Stimulated activated CD4-positive, alpha-beta T cell treated with anti-CD3 and anti-CD28 coated beads, Interleukin-4, amount 100 ng/mL, for 48 hours (primary cell): ENCODE measurements at regions not wholly inside any gene's neighbourhood (a gene's known extent, or its start where the extent isn't known, plus 50 kb on each side); places are given as distances from the start of the nearest gene placed in this dataset.
"Not testable (repeated sequence)": the region's sequence is repeated elsewhere in the genome, so short reads cannot be mapped to it uniquely, and the experiment has no call there.

Source experiments
- DNase-seq, 2 donors: peaks; one replicate each; pipeline ENCODE4 v3.0.0-alpha.2; 2020; ENCODE audit warnings: low read depth in 2 of 2

DNA sequence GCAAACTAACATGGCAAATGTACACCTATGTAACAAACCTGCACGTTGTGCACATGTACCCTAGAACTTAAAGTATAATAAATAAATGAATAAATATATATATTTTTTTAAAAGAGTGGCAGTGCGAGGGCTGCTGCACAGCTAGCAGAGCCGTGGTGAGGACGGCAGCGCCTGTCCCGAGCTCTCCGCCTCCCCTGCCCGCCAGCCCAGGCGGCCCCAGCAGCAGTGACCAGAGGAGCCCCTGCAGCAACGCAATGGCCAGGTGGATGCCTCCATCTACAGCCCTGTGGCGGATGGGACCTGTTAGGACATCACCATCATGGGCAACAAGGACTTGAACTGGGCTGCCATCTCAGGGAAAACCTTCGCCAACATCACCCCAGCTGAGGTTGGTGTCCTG, 351.9 kb downstream of the FAM72C start:
- no peak for DNase-seq

DNA sequence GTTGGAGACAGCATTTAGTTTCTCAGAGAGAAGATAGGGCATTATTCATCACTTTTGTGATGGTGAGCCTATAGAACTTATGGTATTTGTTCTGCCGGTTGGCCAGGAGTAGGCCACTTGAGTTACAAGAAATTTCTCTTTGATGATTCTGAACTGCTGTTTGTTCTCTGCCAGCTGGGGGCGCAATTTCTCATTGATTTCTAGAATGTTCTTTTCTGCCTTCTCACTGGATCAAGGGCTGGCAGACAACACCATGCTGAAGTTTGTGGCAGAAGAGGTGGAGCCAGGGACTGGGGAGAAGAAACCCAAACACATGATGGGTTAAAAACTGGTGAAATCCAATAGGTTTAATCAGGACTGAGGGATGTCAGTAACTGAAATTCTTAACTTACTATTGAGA, 360.6 kb downstream of the FAM72C start:
- no peak for DNase-seq

DNA sequence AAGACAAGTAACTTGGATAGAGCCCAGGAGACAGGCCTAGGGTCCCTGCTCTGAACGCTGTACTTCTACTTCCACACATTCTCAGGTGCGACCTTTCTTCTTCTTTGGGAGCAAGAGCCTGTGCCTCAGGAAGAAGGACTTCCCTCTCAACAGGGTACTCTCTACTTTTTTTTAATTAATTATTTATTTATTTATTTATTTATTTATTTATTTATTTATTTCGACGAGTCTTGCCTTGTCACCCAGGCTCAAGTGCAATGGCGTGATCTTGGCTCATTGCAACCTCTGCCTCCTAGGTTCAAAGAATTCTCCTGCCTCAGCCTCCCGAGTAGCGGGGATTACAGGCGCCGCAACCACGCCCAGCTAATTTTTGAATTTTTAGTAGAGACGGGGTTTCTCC, 361.6 kb downstream of the FAM72C start:
- no peak for DNase-seq

DNA sequence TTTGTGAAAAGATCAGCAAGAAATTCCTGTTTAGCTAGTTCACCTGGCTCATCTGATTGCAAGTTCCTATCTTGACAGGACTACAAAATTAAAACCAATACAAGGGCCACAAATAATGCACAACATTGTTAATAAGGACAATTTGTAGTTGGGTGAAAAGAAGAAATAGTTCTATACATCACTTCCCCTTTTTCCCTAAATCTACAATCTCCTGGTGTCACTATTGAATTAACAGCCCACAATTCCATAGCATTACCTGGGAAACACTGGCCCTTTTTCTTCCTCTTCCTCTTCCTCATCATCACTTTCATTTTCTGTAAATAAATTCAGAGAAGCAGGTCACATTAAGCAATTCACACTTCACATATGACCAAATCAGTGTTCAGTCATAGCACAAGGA, 366.9 kb downstream of the FAM72C start:
- DNase-seq = no peak

DNA sequence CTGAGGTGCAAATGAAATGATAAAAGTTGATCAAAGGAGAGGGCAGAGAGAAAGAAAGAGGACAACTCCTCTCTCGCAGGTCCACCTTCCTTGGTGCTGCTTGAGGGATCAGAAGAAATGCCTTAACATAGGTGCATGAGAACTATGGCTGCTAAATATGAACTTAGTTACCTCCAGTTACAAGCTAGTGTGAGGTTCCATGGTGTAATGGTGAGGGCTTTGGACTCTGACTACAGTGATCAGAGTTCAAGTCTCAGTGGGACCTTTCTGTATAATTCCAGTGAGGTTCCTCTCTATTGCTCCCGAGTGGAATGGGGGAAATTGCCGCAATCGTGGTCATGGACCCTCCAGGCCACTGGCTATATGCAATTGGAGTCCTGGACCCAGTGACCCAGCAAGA, 387.3 kb downstream of the FAM72C start:
- DNase-seq = no peak

DNA sequence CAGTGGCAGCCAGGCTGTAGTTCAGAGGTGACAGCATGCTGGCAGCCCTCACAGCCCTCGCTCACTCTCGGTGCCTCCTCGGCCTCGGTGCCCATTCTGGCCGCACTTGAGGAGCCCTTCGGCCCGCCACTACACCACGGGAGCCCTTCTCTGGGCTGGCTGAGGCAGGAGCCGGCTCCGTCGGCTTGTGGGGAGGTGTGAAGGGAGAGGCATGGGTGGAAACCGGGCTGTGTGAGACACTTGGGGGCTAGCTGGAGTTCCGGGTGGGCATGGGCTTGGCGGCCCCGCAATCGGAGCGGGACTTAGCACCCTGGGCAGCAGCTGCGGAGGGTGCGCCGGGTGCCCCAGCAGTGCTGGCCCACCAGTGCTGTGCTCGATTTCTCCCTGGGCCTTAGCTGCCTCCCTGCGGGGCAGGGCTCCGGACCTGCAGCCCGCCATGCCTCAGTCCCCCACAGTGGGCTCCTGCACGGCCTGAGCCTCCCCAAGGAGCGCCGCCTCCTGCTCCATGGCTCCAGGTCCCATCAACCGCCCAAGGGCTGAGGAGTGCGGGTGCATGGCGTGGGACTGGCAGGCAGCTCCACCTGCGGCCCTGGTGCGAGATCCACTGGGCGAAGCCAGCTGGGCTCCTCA, 396.8 kb downstream of the FAM72C start:
- DNase-seq = no peak

DNA sequence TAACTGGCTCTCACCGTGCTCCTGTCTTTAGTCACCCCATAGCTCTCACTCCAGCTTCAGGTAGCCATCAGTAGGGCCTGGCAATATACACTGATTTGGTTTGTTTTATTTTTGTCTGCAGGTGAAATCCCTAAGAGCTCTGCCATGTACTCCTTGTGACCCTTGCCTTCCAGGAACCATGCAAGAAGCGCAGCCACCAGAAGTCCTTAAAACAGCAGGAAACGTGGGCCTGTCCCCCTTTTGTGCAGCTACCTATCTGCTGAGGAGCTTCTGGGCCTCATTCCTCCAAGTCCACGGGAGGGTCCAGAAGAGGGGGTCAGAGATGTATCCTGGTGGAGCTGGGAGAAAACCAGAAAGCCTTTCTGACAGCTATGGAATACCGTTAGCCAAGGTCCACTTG, 399.1 kb downstream of the FAM72C start:
- DNase-seq = not testable (repeated sequence)

DNA sequence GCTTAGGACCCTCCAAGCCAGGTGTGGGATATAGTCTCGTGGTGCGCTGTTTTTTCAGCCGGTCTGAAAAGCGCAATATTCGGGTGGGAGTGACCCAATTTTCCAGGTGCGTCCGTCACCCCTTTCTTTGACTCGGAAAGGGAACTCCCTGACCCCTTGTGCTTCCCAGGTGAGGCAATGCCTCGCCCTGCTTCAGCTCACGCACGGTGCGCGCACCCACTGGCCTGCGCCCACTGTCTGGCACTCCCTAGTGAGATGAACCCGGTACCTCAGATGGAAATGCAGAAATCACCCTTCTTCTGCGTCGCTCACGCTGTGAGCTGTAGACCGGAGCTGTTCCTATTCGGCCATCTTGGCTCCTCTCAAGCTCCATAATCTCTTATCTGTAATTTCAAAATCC, 408.0 kb downstream of the FAM72C start:
- DNase-seq = not testable (repeated sequence)

DNA sequence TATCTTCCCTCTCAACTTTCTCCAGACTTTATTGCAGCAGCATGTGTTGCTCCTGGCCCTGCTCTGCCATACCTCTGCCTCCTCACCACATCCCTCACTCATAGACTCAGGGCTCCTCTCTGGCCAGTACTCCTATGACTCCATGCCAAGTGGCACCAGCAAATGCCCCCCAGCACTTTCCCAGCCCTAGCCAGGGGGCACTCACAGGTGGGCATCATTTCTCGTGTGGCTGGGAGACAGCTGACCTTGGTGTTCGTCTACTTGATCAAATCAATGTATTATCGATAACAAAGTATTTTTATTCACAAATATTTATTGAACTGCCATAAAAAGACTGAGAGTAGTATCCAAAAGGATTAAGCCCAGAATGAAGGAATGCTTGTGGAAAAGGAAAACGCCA, 418.2 kb downstream of the FAM72C start:
- no peak for DNase-seq

DNA sequence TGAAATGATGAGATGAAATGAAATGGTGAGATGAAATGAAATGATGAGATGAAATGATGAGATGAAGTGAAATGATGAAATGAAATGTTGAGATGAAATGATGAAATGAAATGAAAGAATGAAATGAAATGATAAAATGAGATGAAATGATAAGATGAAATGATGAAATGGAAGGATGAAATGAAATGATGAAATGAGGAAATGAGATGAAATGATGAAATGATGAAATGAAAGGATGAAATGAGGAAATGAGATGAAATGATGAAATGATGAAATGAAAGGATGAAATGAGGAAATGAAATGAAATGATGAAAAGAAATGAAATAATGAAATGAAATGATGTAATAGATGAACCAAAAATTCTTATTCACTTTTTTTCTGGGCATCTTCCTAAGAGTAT, 467.1 kb downstream of the FAM72C start:
- DNase-seq = not testable (repeated sequence)

DNA sequence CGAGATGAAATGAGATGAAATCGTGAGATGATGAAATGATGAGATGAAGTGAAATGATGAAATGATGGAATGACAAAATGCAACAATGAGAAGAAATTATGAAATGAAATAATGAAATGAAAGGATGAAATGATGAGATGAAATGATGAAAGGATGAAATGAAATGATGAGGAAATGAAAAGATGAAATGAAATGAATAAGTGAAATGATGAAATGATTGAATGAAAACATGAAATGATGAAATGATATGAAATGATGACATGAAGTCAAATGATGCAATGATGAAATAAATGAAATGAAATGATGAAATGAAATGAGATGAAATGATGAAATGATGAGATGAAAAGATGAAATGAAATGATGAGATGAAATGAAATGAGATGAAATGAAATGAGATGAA, 467.7 kb downstream of the FAM72C start:
- not testable (repeated sequence) for DNase-seq

DNA sequence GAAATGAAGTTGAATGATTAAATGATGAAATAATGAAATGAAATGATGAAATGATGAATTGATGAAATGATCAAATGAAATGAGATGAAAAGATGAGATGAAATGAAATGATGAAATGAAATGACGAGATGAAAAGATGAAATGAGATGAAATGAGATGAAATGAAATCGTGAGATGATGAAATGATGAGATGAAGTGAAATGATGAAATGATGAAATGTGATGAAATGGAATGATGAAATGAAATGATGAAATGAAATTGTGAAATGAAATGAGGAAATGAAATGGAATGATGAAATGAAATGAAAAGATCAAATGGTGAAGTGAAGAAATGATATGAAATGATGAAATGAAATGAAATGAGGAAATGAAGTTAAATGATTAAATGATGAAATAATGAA, 468.7 kb downstream of the FAM72C start:
- DNase-seq = not testable (repeated sequence)

DNA sequence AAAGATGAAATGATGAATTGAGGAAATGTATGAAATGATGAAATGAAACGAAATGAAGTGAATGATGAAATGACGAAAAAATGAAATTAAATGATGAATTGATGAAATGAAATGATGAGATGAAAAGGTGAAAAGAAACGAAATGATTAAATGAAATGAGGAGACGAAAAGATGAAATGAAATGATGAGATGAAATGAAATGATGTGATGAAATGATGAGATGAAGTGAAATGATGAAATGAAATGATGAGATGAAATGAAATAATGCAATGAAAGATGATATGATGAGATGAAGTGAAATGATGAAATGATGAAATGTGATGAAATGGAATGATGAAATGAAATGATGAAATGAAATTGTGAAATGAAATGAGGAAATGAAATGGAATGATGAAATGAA, 469.7 kb downstream of the FAM72C start:
- not testable (repeated sequence) for DNase-seq

DNA sequence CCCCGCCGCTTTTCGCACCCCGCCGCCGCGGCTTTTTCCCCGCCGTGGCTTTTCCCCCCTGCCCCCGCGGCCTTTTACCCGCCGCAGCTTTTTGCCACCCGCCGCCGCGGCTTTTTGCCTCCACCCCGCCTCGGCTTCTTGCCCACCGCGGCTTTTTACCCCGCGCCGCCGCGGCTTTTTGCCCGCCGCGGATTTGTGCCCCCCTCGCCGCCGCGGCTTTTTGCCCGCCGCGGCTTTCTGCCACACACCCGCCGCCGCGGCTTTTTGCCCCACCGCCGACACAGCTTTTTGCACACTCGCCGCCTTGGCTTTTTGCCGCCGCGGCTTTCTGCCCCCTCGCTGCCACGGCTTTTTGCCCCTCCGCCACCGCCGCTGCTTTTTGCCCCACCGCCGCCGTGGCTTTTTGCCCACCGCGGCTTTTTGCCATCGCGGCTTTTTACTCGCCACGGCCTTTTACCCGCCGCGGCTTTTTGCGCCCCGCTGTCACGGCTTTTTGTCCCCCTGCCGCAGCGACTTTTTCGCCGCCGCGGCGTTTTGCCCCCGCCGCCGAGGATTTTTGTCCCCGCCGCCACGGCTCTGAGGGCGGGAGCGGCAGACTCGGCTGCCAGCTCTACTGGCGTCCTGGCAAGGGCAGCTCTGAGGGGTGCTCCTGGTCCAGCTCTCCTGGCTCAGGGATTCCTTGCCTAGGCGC, 473.6 kb downstream of the FAM72C start:
- DNase-seq = not testable (repeated sequence)

DNA sequence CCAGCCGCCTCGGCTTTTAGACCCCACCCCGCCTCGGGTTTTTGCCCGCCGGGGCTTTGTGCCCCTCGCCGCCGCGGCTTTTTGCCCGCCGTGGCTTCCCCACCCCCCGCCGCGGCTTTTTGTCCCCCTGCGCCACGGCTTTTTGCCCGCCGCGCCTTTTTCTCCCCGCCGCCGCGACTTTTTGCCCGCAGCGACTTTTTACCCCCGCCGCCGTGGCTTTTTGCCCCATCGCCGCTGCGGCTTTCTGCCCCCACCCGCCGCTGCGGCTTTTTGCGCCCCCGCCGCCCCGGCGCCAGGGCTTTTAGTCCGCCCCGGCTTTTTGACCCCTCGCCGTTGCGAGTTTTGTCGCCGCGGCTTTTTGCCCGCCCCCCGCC, 474.4 kb downstream of the FAM72C start:
- no peak for DNase-seq

DNA sequence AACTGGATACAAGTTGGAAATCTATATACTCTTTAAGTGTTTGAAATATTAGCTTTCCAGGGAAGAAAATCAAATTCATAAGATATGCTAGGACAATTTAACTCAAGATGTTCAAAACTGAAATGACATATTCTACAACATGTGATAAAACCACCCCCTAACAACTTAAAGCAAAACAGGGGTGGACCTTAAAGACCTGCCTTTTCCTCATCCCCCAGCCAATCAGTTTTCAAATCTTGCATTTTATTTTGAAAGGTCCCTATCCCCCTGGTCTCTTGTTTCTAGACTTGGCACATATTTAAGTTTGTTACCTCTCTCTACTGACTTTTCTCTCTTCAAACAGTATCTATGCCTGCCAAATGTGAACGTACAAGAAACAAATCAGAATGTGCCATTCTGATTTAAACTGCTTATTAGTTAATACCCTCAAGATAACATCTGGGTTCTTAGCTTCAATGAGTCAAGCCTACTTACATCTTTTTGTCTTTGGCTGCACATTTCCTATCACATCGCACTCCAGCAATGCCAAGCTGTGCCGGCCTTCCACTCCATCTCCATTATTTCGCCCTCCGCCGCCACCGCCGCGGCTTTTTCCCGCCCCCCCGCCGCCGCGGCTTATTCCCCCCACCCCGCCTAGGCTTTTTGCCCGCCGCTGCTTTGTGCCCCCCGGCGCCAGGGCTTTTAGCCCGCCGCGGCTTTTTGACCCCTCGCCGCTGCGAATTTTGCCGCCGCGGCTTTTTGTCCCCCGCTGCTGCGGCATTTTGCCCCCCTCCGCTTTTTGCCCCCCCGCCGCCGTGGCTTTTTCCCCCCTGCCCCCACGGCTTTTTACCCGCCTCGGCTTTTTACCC, 475.0 kb downstream of the FAM72C start:
- DNase-seq = not testable (repeated sequence)
